Spinal cord (tissue), 9 donors: ENCODE measurements at regions not wholly inside any gene's neighbourhood (a gene's known extent, or its start where the extent isn't known, plus 50 kb on each side); places are given as distances from the start of the nearest gene placed in this dataset.

Experiments
- DNase-seq, 6 donors: peaks; one replicate each; pipeline versions ENCODE4 v3.0.0 to v3.0.0-alpha.2; 2013 to 2015; ENCODE audit warnings: low spot score in 6 of 6, low read depth in 4 of 6
- H3K27ac ChIP-seq: one replicate; pipeline ENCODE4 v1.5.1; 2013; ENCODE audit warnings: low read depth, low read length, control low read depth
- H3K27me3 ChIP-seq: one replicate; pipeline ENCODE4 v1.6.1; 2013; ENCODE audit warnings: low read length; ENCODE audit not compliant: control insufficient read depth, insufficient read depth
- H3K36me3 ChIP-seq: one replicate; pipeline ENCODE4 v1.6.1; 2013; ENCODE audit warnings: low read length; ENCODE audit not compliant: control insufficient read depth, insufficient read depth
- H3K4me1 ChIP-seq: one replicate; pipeline ENCODE4 v1.6.1; 2013; ENCODE audit warnings: low read length; ENCODE audit not compliant: control insufficient read depth, insufficient read depth
- H3K4me3 ChIP-seq: one replicate; pipeline ENCODE4 v1.5.1; 2013; ENCODE audit warnings: low read depth, low read length, control low read depth
- H3K9me3 ChIP-seq: one replicate; pipeline ENCODE4 v1.6.1; 2013; ENCODE audit warnings: low read length; ENCODE audit not compliant: control insufficient read depth, insufficient read depth
- WGBS: methylation state at CpG from one replicate; pipeline ENCODE4 v1.1.5; 2013; ENCODE audit warnings: missing lambda C conversion rate; ENCODE audit not compliant: insufficient coverage; 5-methylcytosine and 5-hydroxymethylcytosine counted together
- donor health status: healthy.

- no peak for DNase-seq
- Histone ChIP-seq H3K27me3 (no peaks in the 10 kb centered on the region), H3K36me3 (no peaks in the 10 kb centered on the region), H3K4me3 (no peak overlapping the region), H3K4me1 (no peaks in the 10 kb centered on the region), H3K9me3 (no peaks in the 10 kb centered on the region), H3K27ac (no peak overlapping the region)
- 53% methylated on average over 5 of the region's 8 CpGs for WGBS
Measured at GRCh38 chr22:22103078-22103875, 120.7 kb upstream of the TOP3B start.

GRCh38 chr22:22099833-22100812 is 117.5 kb upstream of the TOP3B start:
- Histone ChIP-seq H3K27ac (no peak overlapping the region), H3K27me3 (peaks cover 3% of the 10 kb centered on the region), H3K9me3 (no peaks in the 10 kb centered on the region), H3K4me1 (no peaks in the 10 kb centered on the region), H3K4me3 (no peak overlapping the region), H3K36me3 (no peaks in the 10 kb centered on the region)
- peak in 1 of 6 donors; percentile 20 for DNase-seq
- 70% methylated on average over 6 of the region's 11 CpGs for WGBS

GRCh38 chr22:22099194-22099486 is 116.6 kb upstream of the TOP3B start:
- DNase-seq, result no peak
- H3K9me3 ChIP-seq, result no peaks in the 10 kb centered on the region
- H3K4me3 ChIP-seq, result no peak overlapping the region
- H3K27ac ChIP-seq, result no peak overlapping the region
- peaks cover 6% of the 10 kb centered on the region for H3K27me3 ChIP-seq
- no peaks in the 10 kb centered on the region for H3K4me1 ChIP-seq
- no CpG with 5 or more reads among the region's 5 CpGs for WGBS
- H3K36me3 ChIP-seq, result no peaks in the 10 kb centered on the region

- no peaks in the 10 kb centered on the region for H3K4me1 ChIP-seq
- no peak for DNase-seq
- WGBS, result 68% methylated on average over 6 of the region's 9 CpGs
- H3K27me3 ChIP-seq, result peaks cover 6% of the 10 kb centered on the region
- H3K9me3 ChIP-seq, result no peaks in the 10 kb centered on the region
- no peaks in the 10 kb centered on the region for H3K36me3 ChIP-seq
- no peak overlapping the region for H3K4me3 ChIP-seq
- no peak overlapping the region for H3K27ac ChIP-seq
Measured at GRCh38 chr22:22098457-22099193, 116.0 kb upstream of the TOP3B start.

GRCh38 chr22:22097727-22098228 is 115.2 kb upstream of the TOP3B start:
- peaks cover 11% of the 10 kb centered on the region for H3K27me3 ChIP-seq
- DNase-seq, result no peak

GRCh38 chr22:22094921-22095320 is 112.3 kb upstream of the TOP3B start:
- WGBS, result no CpG with 5 or more reads among the region's 5 CpGs

More at GRCh38 chr22:22097727-22098228, 115.2 kb upstream of the TOP3B start:
- Histone ChIP-seq H3K4me1 (no peaks in the 10 kb centered on the region), H3K9me3 (no peaks in the 10 kb centered on the region), H3K27ac (no peak overlapping the region), H3K4me3 (no peak overlapping the region), H3K36me3 (no peaks in the 10 kb centered on the region)

GRCh38 chr22:22094514-22094913 is 111.9 kb upstream of the TOP3B start:
- Histone ChIP-seq H3K27ac (no peak overlapping the region), H3K9me3 (no peaks in the 10 kb centered on the region), H3K27me3 (peaks cover 14% of the 10 kb centered on the region), H3K4me3 (no peak overlapping the region), H3K36me3 (no peaks in the 10 kb centered on the region), H3K4me1 (no peaks in the 10 kb centered on the region)
- WGBS, result 78% methylated on average over 3 of the region's 6 CpGs
- no peak for DNase-seq

More at GRCh38 chr22:22094921-22095320, 112.3 kb upstream of the TOP3B start:
- Histone ChIP-seq H3K4me3 (no peak overlapping the region), H3K9me3 (no peaks in the 10 kb centered on the region), H3K27ac (no peak overlapping the region), H3K36me3 (no peaks in the 10 kb centered on the region), H3K4me1 (no peaks in the 10 kb centered on the region), H3K27me3 (peaks cover 11% of the 10 kb centered on the region)
- DNase-seq, result no peak

- Histone ChIP-seq H3K4me3 (no peak overlapping the region), H3K27me3 (peaks cover 14% of the 10 kb centered on the region), H3K9me3 (no peaks in the 10 kb centered on the region), H3K27ac (no peak overlapping the region), H3K36me3 (no peaks in the 10 kb centered on the region), H3K4me1 (no peaks in the 10 kb centered on the region)
- no peak for DNase-seq
- no CpG with 5 or more reads among the region's 1 CpG for WGBS
Measured at GRCh38 chr22:22093743-22094142, 111.2 kb upstream of the TOP3B start.

GRCh38 chr22:22092974-22093373 is 110.4 kb upstream of the TOP3B start:
- no peaks in the 10 kb centered on the region for H3K9me3 ChIP-seq
- no peaks in the 10 kb centered on the region for H3K36me3 ChIP-seq
- no peaks in the 10 kb centered on the region for H3K4me1 ChIP-seq
- H3K4me3 ChIP-seq, result no peak overlapping the region
- peaks cover 14% of the 10 kb centered on the region for H3K27me3 ChIP-seq
- DNase-seq, result no peak
- WGBS, result no CpG with 5 or more reads among the region's 1 CpG
- no peak overlapping the region for H3K27ac ChIP-seq
